ENCODE measurements at regions not wholly inside any gene's neighbourhood (a gene's known extent, or its start where the extent isn't known, plus 50 kb on each side); places are given as distances from the start of the nearest gene placed in this dataset.

DNA sequence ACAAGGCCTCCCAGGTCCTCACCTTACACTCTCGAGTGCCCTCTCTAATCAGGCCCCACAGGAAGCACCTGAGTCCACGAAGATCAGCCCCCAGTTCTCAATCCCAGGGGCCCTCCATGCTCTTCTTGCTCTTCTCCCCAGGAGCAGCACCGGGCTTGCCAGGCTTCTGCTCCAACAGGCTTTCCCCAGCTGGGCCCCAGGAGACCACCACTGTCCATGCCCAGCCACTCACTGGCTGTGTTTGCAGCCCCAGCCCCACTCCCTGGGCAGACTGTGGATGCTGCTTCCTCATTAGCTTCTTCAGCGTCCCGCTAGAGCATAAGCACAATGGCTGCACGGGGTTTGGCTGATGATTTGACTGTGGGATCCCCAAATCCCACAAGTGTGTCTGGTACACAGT is 781.9 kb downstream of the GALR1 start:
- TF ChIP-seq, protein P1, sequence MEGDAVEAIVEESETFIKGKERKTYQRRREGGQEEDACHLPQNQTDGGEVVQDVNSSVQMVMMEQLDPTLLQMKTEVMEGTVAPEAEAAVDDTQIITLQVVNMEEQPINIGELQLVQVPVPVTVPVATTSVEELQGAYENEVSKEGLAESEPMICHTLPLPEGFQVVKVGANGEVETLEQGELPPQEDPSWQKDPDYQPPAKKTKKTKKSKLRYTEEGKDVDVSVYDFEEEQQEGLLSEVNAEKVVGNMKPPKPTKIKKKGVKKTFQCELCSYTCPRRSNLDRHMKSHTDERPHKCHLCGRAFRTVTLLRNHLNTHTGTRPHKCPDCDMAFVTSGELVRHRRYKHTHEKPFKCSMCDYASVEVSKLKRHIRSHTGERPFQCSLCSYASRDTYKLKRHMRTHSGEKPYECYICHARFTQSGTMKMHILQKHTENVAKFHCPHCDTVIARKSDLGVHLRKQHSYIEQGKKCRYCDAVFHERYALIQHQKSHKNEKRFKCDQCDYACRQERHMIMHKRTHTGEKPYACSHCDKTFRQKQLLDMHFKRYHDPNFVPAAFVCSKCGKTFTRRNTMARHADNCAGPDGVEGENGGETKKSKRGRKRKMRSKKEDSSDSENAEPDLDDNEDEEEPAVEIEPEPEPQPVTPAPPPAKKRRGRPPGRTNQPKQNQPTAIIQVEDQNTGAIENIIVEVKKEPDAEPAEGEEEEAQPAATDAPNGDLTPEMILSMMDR (IDR thresholded peaks at IDR 0.05; ENCODE audit: low read depth, low read length) = no peak
- TF ChIP-seq EZH2phosphoT487 (IDR thresholded peaks at IDR 0.05; ENCODE audit: low read depth) = no peak
